Adipocyte (in vitro differentiated cells): ENCODE measurements at regions not wholly inside any gene's neighbourhood (a gene's known extent, or its start where the extent isn't known, plus 50 kb on each side); places are given as distances from the start of the nearest gene placed in this dataset.
"Not testable (repeated sequence)": the region's sequence is repeated elsewhere in the genome, so short reads cannot be mapped to it uniquely, and the experiment has no call there.

Source experiments
- DNase-seq: peaks from one replicate; pipeline ENCODE4 v3.0.0-alpha.2; 2015; ENCODE audit warnings: low read depth
- H3K27me3 ChIP-seq: replicated peaks from 2 replicates; pipeline ENCODE4 v1.7.0; 2013; ENCODE audit warnings: mild to moderate bottlenecking, low read length, moderate library complexity; ENCODE audit not compliant: control insufficient read depth, insufficient read depth
- H3K36me3 ChIP-seq: 2 replicates; pipeline ENCODE4 v1.7.0; 2013; ENCODE audit warnings: low read length, mild to moderate bottlenecking, moderate library complexity; ENCODE audit not compliant: control insufficient read depth, insufficient read depth, severe bottlenecking
- H3K4me1 ChIP-seq: 2 replicates; pipeline ENCODE4 v1.7.0; 2013; ENCODE audit warnings: mild to moderate bottlenecking, low read length, moderate library complexity; ENCODE audit not compliant: control insufficient read depth, insufficient read depth
- H3K4me3 ChIP-seq: 2 replicates; pipeline ENCODE4 v1.7.0; 2013; ENCODE audit warnings: mild to moderate bottlenecking, low read length, moderate library complexity
- H3K9ac ChIP-seq: 2 replicates; pipeline ENCODE4 v1.7.0; 2013; ENCODE audit warnings: mild to moderate bottlenecking, low read length, moderate library complexity
- H3K9me3 ChIP-seq: 2 replicates; pipeline ENCODE4 v1.7.0; 2013; ENCODE audit warnings: mild to moderate bottlenecking, low read length, moderate library complexity; ENCODE audit not compliant: control insufficient read depth

DNA sequence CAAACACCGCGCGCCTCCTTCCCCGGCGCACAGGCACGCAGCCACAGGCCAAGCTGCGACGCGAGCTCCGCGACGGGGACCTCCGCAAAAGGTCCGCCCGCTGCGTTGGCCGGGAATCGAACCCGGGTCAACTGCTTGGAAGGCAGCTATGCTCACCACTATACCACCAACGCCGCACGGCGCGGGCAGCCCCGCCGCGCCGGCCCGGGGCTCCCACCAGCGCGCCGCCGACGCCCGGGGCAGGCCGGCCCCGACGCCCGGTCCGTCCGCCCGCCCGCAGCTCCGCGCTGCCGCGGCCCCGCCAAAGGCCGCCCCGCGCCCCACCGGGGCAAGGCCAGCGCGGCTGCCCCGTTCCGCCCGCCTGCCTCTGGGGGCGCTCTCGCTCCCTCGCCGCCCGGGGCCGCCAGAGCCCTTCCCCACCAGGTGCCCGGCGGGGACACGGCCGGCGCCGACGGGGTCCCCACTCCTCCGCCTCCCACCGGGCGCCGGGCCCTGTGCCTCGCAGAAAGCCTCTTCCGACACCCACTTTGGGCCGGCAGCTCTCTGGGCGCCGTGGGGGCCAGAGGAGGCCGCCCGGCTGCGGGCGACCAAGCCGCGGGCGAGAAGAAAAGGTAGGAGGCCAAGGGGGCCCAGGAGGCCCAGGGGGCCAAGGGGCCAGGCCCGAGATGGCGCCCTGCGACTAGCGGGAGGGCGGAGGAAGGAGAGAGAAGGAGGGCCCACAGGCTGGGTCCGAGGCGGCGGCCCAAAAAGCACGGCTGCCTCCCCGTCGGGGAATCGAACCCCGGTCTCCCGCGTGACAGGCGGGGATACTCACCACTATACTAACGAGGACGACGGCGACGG lies 50.2 kb upstream of the FCGR2A start:
- DNase-seq, H3K36me3 ChIP-seq, H3K9ac ChIP-seq, H3K4me1 ChIP-seq, H3K9me3 ChIP-seq, H3K4me3 ChIP-seq, H3K27me3 ChIP-seq: not testable (repeated sequence)

- not testable (repeated sequence) for H3K4me3 ChIP-seq, DNase-seq, H3K4me1 ChIP-seq, H3K9me3 ChIP-seq, H3K27me3 ChIP-seq, H3K36me3 ChIP-seq, H3K9ac ChIP-seq
Measured at GRCh38 chr1:161453950-161454864, 51.0 kb upstream of the FCGR2A start.

GRCh38 chr1:161451698-161452348 lies 53.4 kb upstream of the FCGR2A start:
- H3K27me3 ChIP-seq, H3K36me3 ChIP-seq, H3K9ac ChIP-seq, H3K4me1 ChIP-seq, DNase-seq, H3K9me3 ChIP-seq, H3K4me3 ChIP-seq: not testable (repeated sequence)

- not testable (repeated sequence) for H3K9me3 ChIP-seq, H3K27me3 ChIP-seq, H3K4me3 ChIP-seq, H3K4me1 ChIP-seq, H3K9ac ChIP-seq, H3K36me3 ChIP-seq, DNase-seq
Measured at GRCh38 chr1:161447760-161448332, 57.4 kb upstream of the FCGR2A start.

- not testable (repeated sequence) for H3K9me3 ChIP-seq, H3K4me3 ChIP-seq, DNase-seq, H3K9ac ChIP-seq, H3K27me3 ChIP-seq, H3K4me1 ChIP-seq, H3K36me3 ChIP-seq
Measured at GRCh38 chr1:161447040-161447759, 58.1 kb upstream of the FCGR2A start.

- not testable (repeated sequence) for H3K4me3 ChIP-seq, H3K9me3 ChIP-seq, H3K4me1 ChIP-seq, H3K27me3 ChIP-seq, H3K9ac ChIP-seq, DNase-seq, H3K36me3 ChIP-seq
Measured at GRCh38 chr1:161444725-161445124, 60.5 kb upstream of the FCGR2A start.

GRCh38 chr1:161444255-161444654 lies 61.0 kb upstream of the FCGR2A start:
- H3K27me3 ChIP-seq, H3K36me3 ChIP-seq, H3K9me3 ChIP-seq, H3K4me1 ChIP-seq, H3K4me3 ChIP-seq, DNase-seq, H3K9ac ChIP-seq: not testable (repeated sequence)

DNA sequence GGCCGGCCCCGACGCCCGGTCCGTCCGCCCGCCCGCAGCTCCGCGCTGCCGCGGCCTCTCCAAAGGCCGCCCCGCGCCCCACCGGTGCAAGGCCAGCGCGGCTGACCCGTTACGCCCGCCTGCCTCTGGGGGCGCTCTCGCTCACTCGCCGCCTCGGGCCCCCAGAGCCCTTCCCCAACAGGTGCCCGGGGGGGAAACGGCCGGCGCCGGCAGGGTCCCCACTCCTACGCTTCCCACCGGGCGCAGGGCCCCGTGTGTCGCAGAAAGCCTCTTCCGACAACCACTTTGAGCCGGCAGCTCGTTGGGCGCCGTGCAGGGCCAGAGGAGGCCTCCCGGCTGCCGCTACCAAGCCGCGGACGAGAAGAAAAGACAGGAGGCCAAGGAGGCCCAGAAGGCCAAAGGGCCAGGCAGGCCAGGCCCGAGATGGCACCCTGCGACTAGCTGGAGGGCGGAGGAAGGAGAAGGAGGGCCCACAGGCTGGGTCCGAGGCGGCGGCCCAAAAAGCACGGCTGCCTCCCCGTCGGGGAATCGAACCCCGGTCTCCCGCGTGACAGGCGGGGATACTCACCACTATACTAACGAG lies 64.9 kb upstream of the FCGR2A start:
- peak; percentile 78 for DNase-seq
- H3K36me3 ChIP-seq = no peaks in the 10 kb centered on the region
- no peaks in the 10 kb centered on the region for H3K4me1 ChIP-seq
- peaks cover 9% of the 10 kb centered on the region for H3K27me3 ChIP-seq
- no peaks in the 10 kb centered on the region for H3K9me3 ChIP-seq
- peak overlapping the region; percentile 54 for H3K9ac ChIP-seq
- peak overlapping the region; percentile 75 for H3K4me3 ChIP-seq

- H3K9me3 ChIP-seq = no peaks in the 10 kb centered on the region
- DNase-seq = peak; percentile 31
- H3K9ac ChIP-seq = no peak overlapping the region
- no peaks in the 10 kb centered on the region for H3K4me1 ChIP-seq
- no peaks in the 10 kb centered on the region for H3K36me3 ChIP-seq
- peak overlapping the region; percentile 75 for H3K4me3 ChIP-seq
- peaks cover 9% of the 10 kb centered on the region for H3K27me3 ChIP-seq
Measured at GRCh38 chr1:161439280-161440232, 65.7 kb upstream of the FCGR2A start.
